ENCODE measurements at regions not wholly inside any gene's neighbourhood (a gene's known extent, or its start where the extent isn't known, plus 50 kb on each side); places are given as distances from the start of the nearest gene placed in this dataset.
A peak's percentile ranks its signal among the peaks of the same experiment; 100 is the strongest.

- FAIRE-seq (no peak), DNase-seq (ENCODE audit: low spot score) (no peak)
These were observed 187.4 kb upstream of the NRP1 start for GRCh38 chr10:33521904-33522303.

GRCh38 chr10:33521062-33521461 lies 186.6 kb upstream of the NRP1 start:
- FAIRE-seq, result no peak
- no peak for DNase-seq (ENCODE audit: low spot score)

DNA sequence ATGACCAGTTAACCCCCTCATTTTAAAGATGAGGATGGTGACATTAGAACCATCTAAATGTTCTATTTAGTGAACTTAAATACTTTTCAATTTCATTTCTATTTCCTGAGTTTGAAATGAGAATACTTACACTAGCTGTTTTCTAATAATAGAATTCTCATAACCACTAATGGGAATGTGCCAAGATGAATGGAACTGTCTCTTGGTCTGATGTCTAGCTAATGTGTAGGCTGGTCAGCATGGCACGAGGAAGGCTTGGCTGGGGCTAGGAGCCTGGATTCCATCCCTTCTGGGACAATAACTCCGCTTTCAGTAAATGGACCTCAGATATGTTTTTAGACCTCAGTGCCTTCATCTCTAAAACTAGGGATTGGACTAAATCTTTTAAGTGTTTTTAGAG lies 185.8 kb upstream of the NRP1 start:
- DNase-seq (ENCODE audit: low spot score), result no peak
- FAIRE-seq, result no peak

DNA sequence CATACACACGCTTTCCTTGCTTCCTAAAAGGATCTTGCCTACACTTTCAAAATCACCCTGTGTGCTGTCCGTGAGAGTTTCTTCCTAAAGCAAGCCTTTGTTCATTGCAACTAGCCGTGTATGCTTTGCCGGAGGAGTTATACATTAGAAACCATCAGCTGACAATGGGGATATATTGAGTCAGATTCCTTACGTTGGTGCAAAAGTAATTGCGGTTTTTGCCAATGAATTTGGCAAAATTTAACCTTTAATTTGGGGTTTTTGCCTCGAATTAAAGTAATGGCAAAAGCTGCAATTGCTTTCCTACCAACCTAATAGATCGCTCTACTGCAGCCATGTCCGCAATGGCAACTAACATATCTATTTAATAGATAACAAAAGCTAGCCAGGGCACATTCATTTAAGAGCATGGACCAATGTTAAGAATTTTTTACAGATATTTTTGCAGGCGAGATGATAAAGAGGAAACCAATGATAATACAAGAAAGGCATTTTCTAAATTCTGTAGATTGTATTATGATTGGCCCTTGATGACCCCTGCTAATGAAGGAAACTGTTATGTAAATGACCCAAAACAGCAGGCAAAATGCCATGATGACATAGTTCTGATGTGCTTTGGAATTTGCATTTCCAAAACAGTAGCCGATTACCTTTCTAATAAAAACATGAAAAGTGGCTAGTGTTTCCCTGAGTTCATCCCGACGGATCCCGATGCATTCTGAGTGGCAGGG lies 184.8 kb upstream of the NRP1 start:
- DNase-seq (ENCODE audit: low spot score), result no peak
- no peak for FAIRE-seq

DNA sequence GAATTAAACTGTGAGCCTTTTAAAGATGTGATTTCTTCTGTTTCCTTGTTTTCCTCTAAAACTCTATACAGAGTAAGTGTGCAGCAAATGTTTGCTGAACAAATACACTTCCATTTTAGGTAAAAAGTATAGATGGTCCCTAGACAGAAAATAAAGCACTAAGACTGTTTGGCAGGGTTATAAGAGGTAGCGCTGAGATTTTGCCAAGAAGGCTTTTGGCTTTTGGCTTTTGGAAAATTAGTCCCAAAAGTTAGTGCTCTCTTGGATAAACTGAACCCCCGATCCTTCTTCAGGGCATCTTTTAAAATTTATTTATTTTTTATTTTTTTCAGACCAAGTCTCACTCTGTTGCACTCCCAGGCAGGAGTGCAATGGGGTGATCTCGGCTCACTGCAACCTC lies 175.7 kb upstream of the NRP1 start:
- no peak for FAIRE-seq
- no peak for DNase-seq (ENCODE audit: low spot score)

- FAIRE-seq (peak; percentile 85), DNase-seq (ENCODE audit: low spot score) (peak; percentile 93)
These were observed 174.9 kb upstream of the NRP1 start for GRCh38 chr10:33509231-33509831.

GRCh38 chr10:33507662-33508425 lies 173.4 kb upstream of the NRP1 start:
- no peak for DNase-seq (ENCODE audit: low spot score)
- FAIRE-seq, result no peak

- FAIRE-seq, result no peak
- DNase-seq (ENCODE audit: low spot score), result no peak
These were observed 172.6 kb upstream of the NRP1 start for GRCh38 chr10:33506838-33507661.

GRCh38 chr10:33506391-33506790 lies 171.9 kb upstream of the NRP1 start:
- DNase-seq (ENCODE audit: low spot score) (no peak), FAIRE-seq (no peak)

DNA sequence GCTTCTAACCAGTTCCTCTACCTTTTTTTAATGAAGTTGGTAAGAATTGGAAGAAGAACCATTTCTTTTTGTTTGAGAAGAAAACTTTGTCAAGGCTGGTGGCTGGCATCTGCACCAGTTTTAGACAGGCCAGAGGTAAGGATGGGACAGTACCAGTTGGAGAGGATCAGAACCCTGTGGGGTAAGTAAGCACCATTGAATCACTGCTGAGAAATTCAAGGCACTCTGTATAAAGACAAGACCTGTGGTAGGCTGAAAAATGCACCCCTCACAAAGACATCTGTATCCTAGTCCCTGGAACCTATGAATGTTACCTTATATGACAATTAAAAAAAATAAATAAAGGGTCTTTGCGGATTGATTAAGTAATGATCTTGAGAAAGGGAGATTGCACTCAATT lies 166.7 kb upstream of the NRP1 start:
- DNase-seq (ENCODE audit: low spot score) (no peak), FAIRE-seq (no peak)

- FAIRE-seq, result no peak
- no peak for DNase-seq (ENCODE audit: low spot score)
These were observed 164.0 kb upstream of the NRP1 start for GRCh38 chr10:33498391-33498891.

DNA sequence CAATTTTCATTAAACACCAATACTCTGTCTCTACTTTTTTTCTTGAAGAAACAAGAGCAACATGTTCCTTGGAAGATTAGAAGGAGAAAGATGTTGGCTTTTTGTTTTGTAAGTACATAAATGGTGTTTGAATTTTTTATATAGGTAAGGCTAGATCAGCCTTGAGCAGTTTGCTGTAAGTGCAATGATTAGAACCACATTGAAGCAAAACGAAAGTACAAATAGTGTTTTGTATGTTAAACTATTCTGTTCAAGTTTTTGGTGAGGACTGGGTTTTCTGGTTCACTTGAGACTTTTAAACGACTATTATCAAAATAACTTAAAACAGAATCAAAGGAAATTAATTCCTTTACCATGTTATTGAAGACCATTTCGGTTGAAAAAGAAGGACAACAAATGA lies 162.9 kb upstream of the NRP1 start:
- FAIRE-seq, result no peak
- DNase-seq (ENCODE audit: low spot score), result no peak

DNA sequence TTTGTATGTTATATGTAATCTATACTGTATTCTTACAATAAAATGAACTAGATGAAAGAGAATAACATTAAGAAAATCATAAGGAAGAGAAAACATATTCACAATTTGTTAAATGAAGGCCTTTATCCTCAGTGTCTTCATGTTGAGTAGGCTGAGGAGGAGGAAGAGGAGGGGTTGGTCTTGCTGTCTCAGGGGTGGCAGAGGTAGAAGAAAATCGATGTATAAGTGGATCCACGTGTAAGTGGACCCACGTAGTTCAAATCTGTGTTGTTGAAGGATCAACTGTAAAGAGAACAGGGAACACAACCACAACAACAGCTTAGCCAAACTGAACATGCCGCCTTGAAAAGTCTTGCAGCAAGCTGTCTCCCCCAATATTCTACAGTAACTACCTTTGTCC lies 161.6 kb upstream of the NRP1 start:
- DNase-seq (ENCODE audit: low spot score), result no peak
- no peak for FAIRE-seq

GRCh38 chr10:33494694-33495265 lies 160.3 kb upstream of the NRP1 start:
- no peak for FAIRE-seq

DNA sequence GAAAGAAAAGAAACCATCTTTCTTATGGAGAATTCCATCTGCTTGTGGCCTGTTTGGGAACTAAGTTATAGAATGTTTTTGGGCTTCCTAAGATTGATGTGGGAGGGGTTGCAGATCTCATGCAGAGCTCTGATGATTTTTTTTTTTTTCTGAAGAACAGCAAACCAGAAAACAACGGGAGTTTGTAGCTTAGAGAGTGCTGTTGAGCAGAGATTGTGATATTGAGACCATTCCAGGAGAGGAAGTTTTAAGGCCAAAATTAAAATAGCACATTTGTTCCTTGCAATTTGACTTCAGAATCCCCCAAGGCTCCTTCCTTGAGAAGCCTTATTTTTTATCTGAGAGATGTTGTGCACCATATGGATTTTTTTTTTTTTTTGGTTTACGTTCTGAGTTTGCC lies 159.5 kb upstream of the NRP1 start:
- no peak for DNase-seq (ENCODE audit: low spot score)
- FAIRE-seq, result no peak

More at GRCh38 chr10:33494694-33495265, 160.3 kb upstream of the NRP1 start:
- no peak for DNase-seq (ENCODE audit: low spot score)

GRCh38 chr10:33493497-33493896 lies 159.0 kb upstream of the NRP1 start:
- DNase-seq (ENCODE audit: low spot score) (no peak), FAIRE-seq (no peak)

DNA sequence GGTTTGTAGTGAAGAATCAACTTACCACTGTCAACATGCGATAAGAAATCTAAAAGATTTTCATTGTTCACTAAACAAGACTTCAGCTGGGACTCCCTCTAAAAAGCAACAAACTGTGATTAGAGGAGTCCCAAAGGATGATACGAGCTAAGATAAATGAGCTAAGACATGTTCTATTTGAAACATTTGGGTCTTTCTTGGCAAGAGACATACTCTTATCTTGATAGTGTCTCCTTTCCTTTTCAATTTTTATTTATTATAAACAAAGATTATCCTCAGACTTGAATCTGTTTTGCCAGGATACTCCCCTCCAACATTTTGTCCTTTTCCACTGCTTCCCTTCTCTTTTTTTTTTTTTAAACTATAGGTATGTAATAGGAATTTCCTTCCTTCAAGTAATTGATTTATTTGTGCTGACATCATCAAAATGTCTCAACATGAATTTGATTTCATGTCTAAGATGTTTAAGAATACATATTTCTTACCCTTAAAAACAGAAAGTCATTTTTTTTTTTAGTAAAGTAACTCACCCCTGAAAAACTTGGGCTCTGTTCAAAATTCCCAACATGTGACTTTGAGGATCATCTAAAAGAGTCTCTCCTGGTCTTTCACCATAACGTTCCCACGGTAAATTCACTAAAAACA lies 158.4 kb upstream of the NRP1 start:
- FAIRE-seq (no peak), DNase-seq (ENCODE audit: low spot score) (no peak)

DNA sequence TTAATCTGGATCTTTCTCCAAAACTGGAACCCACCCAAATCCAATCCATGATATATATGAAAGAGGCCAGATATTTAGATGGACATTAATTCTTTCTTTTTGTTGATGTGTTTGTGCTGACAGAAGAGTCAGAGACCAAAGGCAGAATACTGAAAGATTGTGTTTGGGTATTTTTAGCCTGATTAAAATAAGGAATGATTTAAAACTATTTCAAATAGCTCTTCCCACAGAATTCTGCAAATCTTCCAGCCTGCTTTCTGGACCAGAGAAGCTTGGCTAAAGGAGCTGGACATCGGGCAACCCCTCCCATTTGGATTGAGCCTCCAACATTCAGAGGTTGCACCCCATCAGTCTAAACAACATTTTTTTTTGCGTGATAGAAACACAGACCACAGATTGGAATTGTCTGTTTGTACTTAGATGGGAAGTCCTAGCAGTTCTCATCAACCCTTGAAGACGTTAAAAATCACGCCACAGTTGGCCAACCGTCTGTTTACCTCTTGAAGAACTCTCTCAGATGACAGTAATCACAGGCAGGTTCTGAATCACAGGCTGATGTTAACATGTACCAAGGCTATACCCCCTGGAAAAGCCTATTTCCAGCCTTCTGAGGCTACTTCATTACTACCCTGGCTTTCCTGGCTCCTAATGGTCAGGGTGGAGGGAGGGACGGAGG lies 155.2 kb upstream of the NRP1 start:
- no peak for DNase-seq (ENCODE audit: low spot score)
- no peak for FAIRE-seq

GRCh38 chr10:33487014-33487776 lies 152.7 kb upstream of the NRP1 start:
- DNase-seq (ENCODE audit: low spot score) (no peak), FAIRE-seq (no peak)

Data from RCC 7860 (cell line).